CD4-positive, alpha-beta T cell (primary cell): ENCODE measurements at regions not wholly inside any gene's neighbourhood (a gene's known extent, or its start where the extent isn't known, plus 50 kb on each side); places are given as distances from the start of the nearest gene placed in this dataset.

ENCODE experiments used
- ATAC-seq: fragments of 200-7000 bp; cut with Tn5 transposase; one replicate; pipeline ENCODE4 v1.10.0; 2022; ENCODE audit warnings: mild to moderate bottlenecking; ENCODE audit not compliant: poor library complexity
- CTCF ChIA-PET: fragments of 350-600 bp; sonication (Branson Sonifier 250); formaldehyde crosslinking; loops from one replicate; lab custom pipeline; 2021; ENCODE audit warnings: antibody characterized with exemption, inconsistent platforms; lab: Charles Lee
- POLR2A ChIA-PET: fragments of 350-600 bp; sonication (Branson Sonifier 250); formaldehyde crosslinking; loops from one replicate; lab custom pipeline; 2021; ENCODE audit warnings: antibody characterized with exemption, inconsistent platforms; lab: Charles Lee
- DNase-seq, 14 experiments: peaks; one replicate each; pipeline ENCODE4 v3.0.0-alpha.2; 2013 to 2020; ENCODE audit warnings: mixed read lengths in 2 of 14
- H3K27ac ChIP-seq, 2 donors: one replicate each; pipeline versions ENCODE4 v1.5.1 to v1.7.0; 2013; ENCODE audit warnings: low read length in 2 of 2, low read depth in 1 of 2, mild to moderate bottlenecking in 1 of 2
- H3K27me3 ChIP-seq, 2 experiments: 1 replicate in 1 of 2; 2 replicates in 1 of 2; pipeline versions ENCODE4 v1.6.1 to v1.7.0; 2013; ENCODE audit warnings: low read length in 2 of 2, control low read depth in 1 of 2, mild to moderate bottlenecking in 1 of 2, moderate library complexity in 1 of 2; ENCODE audit not compliant: insufficient read depth in 2 of 2, control insufficient read depth in 1 of 2
- H3K36me3 ChIP-seq: one replicate; pipeline ENCODE4 v1.6.1; 2013; ENCODE audit warnings: low read length, control low read depth; ENCODE audit not compliant: insufficient read depth
- H3K4me1 ChIP-seq: one replicate; pipeline ENCODE4 v1.6.1; 2013; ENCODE audit warnings: low read length, control low read depth; ENCODE audit not compliant: insufficient read depth
- H3K4me3 ChIP-seq: one replicate; pipeline ENCODE4 v1.5.1; 2013; ENCODE audit warnings: mild to moderate bottlenecking, low read length, moderate library complexity
- H3K9me3 ChIP-seq, 2 experiments: 1 replicate in 1 of 2; 2 replicates in 1 of 2; pipeline versions ENCODE4 v1.6.1 to v1.7.0; 2013; ENCODE audit warnings: low read length in 2 of 2, mild to moderate bottlenecking in 2 of 2, control low read depth in 1 of 2, moderate library complexity in 1 of 2; ENCODE audit not compliant: control insufficient read depth in 1 of 2, insufficient read depth in 1 of 2
- H3K27ac Mint-ChIP-seq: one replicate; pipeline ENCODE4 v1.8.0; 2020; ENCODE audit warnings: mixed read lengths
- H3K27me3 Mint-ChIP-seq: one replicate; pipeline ENCODE4 v1.8.0; 2021; ENCODE audit warnings: mixed read lengths
- H3K36me3 Mint-ChIP-seq: one replicate; pipeline ENCODE4 v1.8.0; 2021; ENCODE audit warnings: low read depth, mixed read lengths
- H3K4me1 Mint-ChIP-seq: one replicate; pipeline ENCODE4 v1.8.0; 2021; ENCODE audit warnings: low read depth, mixed read lengths
- H3K4me3 Mint-ChIP-seq: one replicate; pipeline ENCODE4 v1.8.0; 2020; ENCODE audit warnings: mild to moderate bottlenecking, mixed read lengths
- H3K9me3 Mint-ChIP-seq: one replicate; pipeline ENCODE4 v1.8.0; 2020; ENCODE audit warnings: mixed read lengths
- CTCF ChIP-seq: fragments of 200-600 bp; IDR thresholded peaks from one replicate; pipeline ENCODE4 v1.8.0; 2022; ENCODE audit warnings: antibody characterized with exemption, mild to moderate bottlenecking
- intact Hi-C, 2 experiments: fragments of 100-400 bp; cut with DNase I in 1 of 2; cut with micrococcal nuclease in 1 of 2; formaldehyde crosslinking; loops; one replicate each; pipeline versions ENCODE4 v1.15.1 to v1.9.0; 2023 to 2025; cut with DNase I, micrococcal nuclease

GRCh38 chr5:145574889-145575573 lies 260.1 kb downstream of the PRELID2 start:
- no peak overlapping the region for H3K4me3 ChIP-seq
- H3K27ac ChIP-seq, result no peak overlapping the region
- DNase-seq, result no peak
- H3K4me3 Mint-ChIP-seq, result no peak overlapping the region
- intact Hi-C loops, result no loop called here
- H3K36me3 ChIP-seq, result no peaks in the 10 kb centered on the region
- ChIA-PET CTCF (no interaction called here), POLR2A (no interaction called here)
- H3K27me3 Mint-ChIP-seq, result no peaks in the 10 kb centered on the region
- H3K4me1 ChIP-seq, result no peaks in the 10 kb centered on the region
- no peaks in the 10 kb centered on the region for H3K36me3 Mint-ChIP-seq
- TF ChIP-seq CTCF, result no peak
- ATAC-seq, result no peak
- no peaks in the 10 kb centered on the region for H3K27me3 ChIP-seq
- H3K9me3 ChIP-seq, result peaks cover 2 to 3% of the 10 kb centered on the region in 2 experiments
- H3K27ac Mint-ChIP-seq, result no peak overlapping the region
- no peaks in the 10 kb centered on the region for H3K4me1 Mint-ChIP-seq
- H3K9me3 Mint-ChIP-seq, result peaks cover 18% of the 10 kb centered on the region

GRCh38 chr5:145568581-145568980 lies 266.6 kb downstream of the PRELID2 start:
- DNase-seq (no peak), ATAC-seq (no peak)
- intact Hi-C loops, result no loop called here
- Histone ChIP-seq H3K9me3 (peaks cover 0 to 2% of the 10 kb centered on the region in 2 experiments), H3K4me3 (no peak overlapping the region), H3K27ac (no peak overlapping the region), H3K27me3 (no peaks in the 10 kb centered on the region), H3K36me3 (no peaks in the 10 kb centered on the region), H3K4me1 (no peaks in the 10 kb centered on the region)
- CTCF ChIA-PET, result no interaction called here
- POLR2A ChIA-PET, result no interaction called here
- H3K27me3 Mint-ChIP-seq, result no peaks in the 10 kb centered on the region
- H3K4me1 Mint-ChIP-seq, result no peaks in the 10 kb centered on the region
- H3K36me3 Mint-ChIP-seq, result no peaks in the 10 kb centered on the region
- H3K9me3 Mint-ChIP-seq, result peaks cover 7% of the 10 kb centered on the region
- H3K27ac Mint-ChIP-seq, result no peak overlapping the region
- no peak overlapping the region for H3K4me3 Mint-ChIP-seq
- TF ChIP-seq CTCF, result no peak

GRCh38 chr5:145562931-145563330 lies 272.2 kb downstream of the PRELID2 start:
- peaks cover 7% of the 10 kb centered on the region for H3K9me3 Mint-ChIP-seq

More at GRCh38 chr5:145562931-145563330, 272.2 kb downstream of the PRELID2 start:
- ChIA-PET CTCF (no interaction called here), POLR2A (no interaction called here)
- ATAC-seq (no peak), DNase-seq (no peak)
- Mint-ChIP-seq H3K36me3 (no peaks in the 10 kb centered on the region), H3K27ac (no peak overlapping the region), H3K27me3 (no peaks in the 10 kb centered on the region), H3K4me1 (no peaks in the 10 kb centered on the region), H3K4me3 (no peak overlapping the region)
- Histone ChIP-seq H3K4me1 (no peaks in the 10 kb centered on the region), H3K4me3 (no peak overlapping the region), H3K27me3 (no peaks in the 10 kb centered on the region), H3K27ac (no peak overlapping the region), H3K9me3 (peaks cover 0 to 3% of the 10 kb centered on the region in 2 experiments), H3K36me3 (no peaks in the 10 kb centered on the region)
- intact Hi-C loops, result no loop called here
- TF ChIP-seq CTCF, result no peak
